ENCODE measurements at regions not wholly inside any gene's neighbourhood (a gene's known extent, or its start where the extent isn't known, plus 50 kb on each side); places are given as distances from the start of the nearest gene placed in this dataset.

- Histone ChIP-seq H3K27ac (no peak overlapping the region), H3K27me3 (no peaks in the 10 kb centered on the region), H3K36me3 (no peaks in the 10 kb centered on the region), H3K4me1 (no peaks in the 10 kb centered on the region), H3K4me3 (no peak overlapping the region), H3K9me3 (no peaks in the 10 kb centered on the region)
- intact Hi-C loops (cut with DNase I): no loop called here
- TF ChIP-seq POLR2AphosphoS5 (IDR thresholded peaks at IDR 0.05; ENCODE audit: insufficient read depth in 1 of 2, low read depth in 1 of 2) (no peak), CTCF (IDR thresholded peaks at IDR 0.05) (no peak), POLR2A (IDR thresholded peaks at IDR 0.05) (no peak)
- no peak for DNase-seq (ENCODE audit: extremely low spot score in 2 of 2)
These were observed 392.1 kb upstream of the MGMT start for GRCh38 chr10:129074939-129075338.

- H3K4me1 ChIP-seq: no peaks in the 10 kb centered on the region
- no peak for TF ChIP-seq CTCF (IDR thresholded peaks at IDR 0.05)
- no peak for TF ChIP-seq POLR2A (IDR thresholded peaks at IDR 0.05)
- no peak for TF ChIP-seq POLR2AphosphoS5 (IDR thresholded peaks at IDR 0.05; ENCODE audit: insufficient read depth in 1 of 2, low read depth in 1 of 2)
- H3K36me3 ChIP-seq: no peaks in the 10 kb centered on the region
- DNase-seq (ENCODE audit: extremely low spot score in 2 of 2): no peak
- no peaks in the 10 kb centered on the region for H3K9me3 ChIP-seq
- intact Hi-C loops (cut with DNase I): no loop called here
- H3K27me3 ChIP-seq: no peaks in the 10 kb centered on the region
- H3K27ac ChIP-seq: no peak overlapping the region
- no peak overlapping the region for H3K4me3 ChIP-seq
These were observed 391.5 kb upstream of the MGMT start for GRCh38 chr10:129075508-129075907.

GRCh38 chr10:129075927-129076326 lies 391.1 kb upstream of the MGMT start:
- Histone ChIP-seq H3K9me3 (no peaks in the 10 kb centered on the region), H3K36me3 (no peaks in the 10 kb centered on the region), H3K4me1 (no peaks in the 10 kb centered on the region), H3K27ac (no peak overlapping the region), H3K4me3 (no peak overlapping the region), H3K27me3 (no peaks in the 10 kb centered on the region)
- TF ChIP-seq POLR2AphosphoS5 (IDR thresholded peaks at IDR 0.05; ENCODE audit: insufficient read depth in 1 of 2, low read depth in 1 of 2): no peak
- no peak for DNase-seq (ENCODE audit: extremely low spot score in 2 of 2)
- intact Hi-C loops (cut with DNase I): no loop called here

- Histone ChIP-seq H3K27me3 (no peaks in the 10 kb centered on the region), H3K36me3 (no peaks in the 10 kb centered on the region), H3K4me3 (no peak overlapping the region), H3K27ac (no peak overlapping the region), H3K4me1 (no peaks in the 10 kb centered on the region), H3K9me3 (no peaks in the 10 kb centered on the region)
- TF ChIP-seq POLR2A (IDR thresholded peaks at IDR 0.05) (no peak), POLR2AphosphoS5 (IDR thresholded peaks at IDR 0.05; ENCODE audit: insufficient read depth in 1 of 2, low read depth in 1 of 2) (no peak), CTCF (IDR thresholded peaks at IDR 0.05) (no peak)
- DNase-seq (ENCODE audit: extremely low spot score in 2 of 2): no peak
- intact Hi-C loops (cut with DNase I): no loop called here
These were observed 388.7 kb upstream of the MGMT start for GRCh38 chr10:129078346-129078745.

- Histone ChIP-seq H3K4me3 (no peak overlapping the region), H3K9me3 (no peaks in the 10 kb centered on the region), H3K27me3 (no peaks in the 10 kb centered on the region), H3K27ac (no peak overlapping the region), H3K36me3 (no peaks in the 10 kb centered on the region), H3K4me1 (no peaks in the 10 kb centered on the region)
- intact Hi-C loops (cut with DNase I): no loop called here
- DNase-seq (ENCODE audit: extremely low spot score in 2 of 2): peak in 1 of 2 donors; percentile 43
- TF ChIP-seq POLR2AphosphoS5 (IDR thresholded peaks at IDR 0.05; ENCODE audit: insufficient read depth in 1 of 2, low read depth in 1 of 2): no peak
- no peak for TF ChIP-seq CTCF (IDR thresholded peaks at IDR 0.05)
- TF ChIP-seq POLR2A (IDR thresholded peaks at IDR 0.05): no peak
These were observed 388.3 kb upstream of the MGMT start for GRCh38 chr10:129078746-129079145.

- no peaks in the 10 kb centered on the region for H3K4me1 ChIP-seq
- peak in 1 of 2 donors; percentile 37 for DNase-seq (ENCODE audit: extremely low spot score in 2 of 2)
- no peaks in the 10 kb centered on the region for H3K36me3 ChIP-seq
- no peaks in the 10 kb centered on the region for H3K9me3 ChIP-seq
- H3K4me3 ChIP-seq: no peak overlapping the region
- TF ChIP-seq POLR2A (IDR thresholded peaks at IDR 0.05) (no peak), CTCF (IDR thresholded peaks at IDR 0.05) (no peak), POLR2AphosphoS5 (IDR thresholded peaks at IDR 0.05; ENCODE audit: insufficient read depth in 1 of 2, low read depth in 1 of 2) (no peak)
- H3K27me3 ChIP-seq: no peaks in the 10 kb centered on the region
- intact Hi-C loops (cut with DNase I): no loop called here
- no peak overlapping the region for H3K27ac ChIP-seq
These were observed 387.3 kb upstream of the MGMT start for GRCh38 chr10:129079705-129080104.
